ELF-1 (cell line): ENCODE measurements at regions not wholly inside any gene's neighbourhood (a gene's known extent, or its start where the extent isn't known, plus 50 kb on each side); places are given as distances from the start of the nearest gene placed in this dataset.
"Not testable (repeated sequence)": the region's sequence is repeated elsewhere in the genome, so short reads cannot be mapped to it uniquely, and the experiment has no call there.

Experiments
- DNase-seq: peaks from one replicate; pipeline ENCODE4 v3.0.0-alpha.2; 2016; ENCODE audit warnings: low read depth, low spot score

DNA sequence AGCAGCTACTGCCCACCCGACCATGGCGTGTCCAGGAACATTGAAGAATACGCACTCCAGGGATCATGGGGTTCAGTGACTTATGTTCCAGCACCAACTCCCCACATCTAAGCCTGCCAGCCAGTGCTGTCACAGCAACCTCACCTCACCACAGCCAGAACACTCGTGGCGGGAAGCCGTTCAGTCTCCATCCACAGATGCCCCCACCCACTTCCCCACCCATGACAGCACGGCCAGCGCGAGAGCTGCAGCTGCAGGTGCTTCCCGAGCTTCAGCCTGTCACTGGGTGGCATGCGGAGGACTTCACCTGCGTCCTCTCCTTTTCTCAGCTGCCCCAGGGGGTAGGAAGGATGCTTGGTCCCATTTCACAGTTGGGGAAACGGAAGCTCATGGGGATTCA is 50.3 kb downstream of the RBFOX3 start:
- DNase-seq: no peak

DNA sequence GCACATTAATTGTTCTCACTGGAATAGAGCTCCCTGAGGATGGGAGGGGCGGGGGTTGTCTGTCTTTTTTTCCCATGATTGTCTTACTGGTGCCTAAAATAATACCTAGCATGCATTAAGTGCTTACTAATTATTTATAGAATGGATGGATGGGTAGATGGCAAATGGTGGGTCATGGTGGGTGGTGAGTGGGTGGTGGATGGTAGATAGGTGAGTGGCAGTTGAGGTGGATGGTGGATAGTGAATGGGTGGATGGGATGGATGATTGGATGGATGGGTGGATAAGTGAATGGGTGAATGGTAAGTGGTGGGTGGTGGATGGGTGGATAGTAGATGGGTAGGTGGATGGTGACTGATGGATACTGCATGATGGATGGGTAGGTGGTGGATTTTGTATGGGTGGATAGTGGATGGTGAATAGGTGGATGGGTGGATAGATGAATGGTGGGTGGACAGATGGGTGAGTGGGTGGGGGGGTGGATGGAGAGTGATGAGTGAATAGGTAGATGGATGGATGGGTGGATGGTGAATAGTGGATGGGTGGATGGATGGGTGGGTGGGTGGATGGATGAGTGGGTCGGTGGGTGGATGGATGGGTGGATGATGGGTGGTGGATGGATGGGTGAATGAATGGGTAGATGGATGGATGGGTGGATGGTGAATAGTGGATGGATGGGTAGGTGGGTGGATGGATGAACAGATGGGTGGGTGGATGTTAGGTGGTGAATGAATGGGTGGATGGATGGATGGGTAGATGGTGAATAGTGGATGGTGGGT is 51.6 kb downstream of the RBFOX3 start:
- DNase-seq: no peak

DNA sequence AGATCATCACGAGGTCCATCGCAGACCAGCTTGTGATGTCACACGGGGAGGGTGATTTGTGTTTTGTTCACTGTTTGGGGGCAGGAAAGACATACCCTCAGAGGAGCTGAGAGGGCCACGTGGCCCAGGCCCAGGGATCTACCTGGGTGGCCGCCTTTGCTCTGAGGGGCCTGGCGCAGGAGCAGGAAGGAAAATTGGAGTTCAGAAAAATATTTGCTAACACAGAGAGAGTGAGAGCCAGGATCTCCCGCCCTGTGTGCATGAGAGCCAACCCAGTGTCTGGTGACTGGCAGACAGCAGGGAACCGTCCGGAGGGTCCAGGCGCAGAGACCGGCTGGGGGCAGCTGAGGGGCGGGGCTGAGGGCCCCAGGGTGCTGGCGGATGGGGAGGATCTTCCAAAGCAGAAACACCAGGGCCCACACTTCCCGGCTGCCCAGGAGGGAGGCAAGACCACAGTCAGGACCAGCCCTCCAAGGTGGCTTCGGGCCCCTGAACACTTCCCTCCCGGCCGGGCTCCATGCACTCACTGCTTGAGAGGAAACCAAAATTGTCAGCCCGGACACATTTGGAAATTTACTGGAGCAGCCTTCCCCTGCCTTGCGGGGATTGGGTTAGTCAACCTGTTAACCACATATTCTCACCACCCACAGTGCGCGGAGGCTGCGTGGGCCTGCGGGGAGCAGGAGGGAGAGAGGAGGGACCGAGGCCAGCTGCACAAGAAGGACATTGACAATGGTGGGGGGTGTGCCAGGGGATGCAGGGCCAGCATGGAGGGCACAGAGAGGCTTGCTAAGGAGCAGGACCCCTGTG is 52.6 kb downstream of the RBFOX3 start:
- no peak for DNase-seq

DNA sequence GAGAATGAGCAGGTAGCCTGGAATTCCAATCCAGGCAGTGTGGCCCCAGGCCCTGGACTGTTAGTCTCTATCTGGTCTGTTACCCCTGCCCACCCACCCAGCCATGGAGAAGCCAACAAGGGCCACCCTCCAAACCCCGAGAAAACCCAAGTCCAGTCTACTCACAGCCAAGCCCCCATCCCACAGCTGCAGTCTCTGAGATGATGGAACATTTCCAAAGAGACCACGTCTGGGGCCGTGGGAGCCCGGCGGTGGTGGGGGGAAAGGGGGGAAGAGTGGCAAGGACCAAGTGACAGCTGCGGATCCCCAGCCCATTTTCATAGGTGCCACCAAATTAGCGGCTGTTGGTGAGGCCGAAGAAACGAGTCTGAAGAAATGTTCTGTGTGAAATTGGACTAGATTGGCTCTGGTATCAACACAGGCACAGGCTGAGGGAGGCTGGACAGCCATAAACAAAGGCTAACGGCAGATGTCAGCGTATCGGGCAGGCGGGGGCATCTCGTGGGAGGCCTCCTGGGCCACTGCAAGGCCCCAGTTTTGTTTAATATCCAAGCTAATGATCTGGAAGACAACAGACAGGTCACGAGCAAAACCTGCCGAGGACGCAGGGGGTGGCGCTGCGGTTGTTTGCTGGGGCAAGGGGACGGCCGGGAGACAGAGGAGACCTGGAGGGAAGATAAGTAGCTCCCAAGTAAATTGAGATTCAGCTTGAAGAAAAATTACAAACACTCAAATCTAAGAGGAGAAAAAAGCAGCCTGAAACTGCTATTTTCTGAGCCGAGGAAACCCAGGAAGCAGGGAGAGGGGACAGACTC is 53.4 kb downstream of the RBFOX3 start:
- DNase-seq: no peak

GRCh38 chr17:79556271-79556670 is 54.6 kb downstream of the RBFOX3 start:
- no peak for DNase-seq

- no peak for DNase-seq
Measured at GRCh38 chr17:79555543-79555942, 55.3 kb downstream of the RBFOX3 start.

DNA sequence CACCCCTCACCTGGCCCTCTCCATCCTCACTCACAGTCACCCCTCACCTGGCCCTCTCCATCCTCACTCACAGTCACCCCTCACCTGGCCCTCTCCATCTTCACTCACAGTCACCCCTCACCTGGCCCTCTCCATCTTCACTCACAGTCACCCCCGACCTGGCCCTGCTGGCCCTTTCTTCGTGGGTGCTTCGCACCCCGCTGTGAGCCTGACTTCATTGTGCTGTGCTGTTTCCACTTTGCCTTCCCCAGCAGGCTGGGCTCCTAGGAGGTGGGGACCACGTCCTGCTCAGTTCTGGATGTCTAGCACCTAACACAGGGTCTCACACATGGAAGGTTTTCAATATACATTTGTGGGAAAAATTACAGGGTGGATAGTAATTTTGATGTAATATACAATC is 56.5 kb downstream of the RBFOX3 start:
- not testable (repeated sequence) for DNase-seq

- no peak for DNase-seq
Measured at GRCh38 chr17:79552824-79553223, 58.0 kb downstream of the RBFOX3 start.

DNA sequence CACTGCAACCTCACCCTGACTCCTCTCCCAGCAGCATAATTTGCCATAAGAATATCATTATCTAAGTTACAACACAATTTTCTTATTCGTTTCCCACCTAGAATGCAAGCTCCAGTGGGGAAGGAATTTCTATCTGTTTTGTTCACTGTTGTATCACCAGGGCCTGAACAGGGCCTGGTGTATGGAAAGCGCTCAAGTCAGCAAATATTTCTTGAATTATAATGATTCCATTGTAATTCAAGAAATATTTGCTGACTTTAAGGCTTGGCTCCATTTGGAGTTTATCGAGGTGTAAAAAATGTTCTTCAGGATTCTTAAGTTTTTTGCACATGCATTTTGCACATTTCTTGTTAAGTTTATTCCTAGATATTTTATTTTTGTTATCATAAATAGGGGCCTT is 58.4 kb downstream of the RBFOX3 start:
- DNase-seq: no peak

DNA sequence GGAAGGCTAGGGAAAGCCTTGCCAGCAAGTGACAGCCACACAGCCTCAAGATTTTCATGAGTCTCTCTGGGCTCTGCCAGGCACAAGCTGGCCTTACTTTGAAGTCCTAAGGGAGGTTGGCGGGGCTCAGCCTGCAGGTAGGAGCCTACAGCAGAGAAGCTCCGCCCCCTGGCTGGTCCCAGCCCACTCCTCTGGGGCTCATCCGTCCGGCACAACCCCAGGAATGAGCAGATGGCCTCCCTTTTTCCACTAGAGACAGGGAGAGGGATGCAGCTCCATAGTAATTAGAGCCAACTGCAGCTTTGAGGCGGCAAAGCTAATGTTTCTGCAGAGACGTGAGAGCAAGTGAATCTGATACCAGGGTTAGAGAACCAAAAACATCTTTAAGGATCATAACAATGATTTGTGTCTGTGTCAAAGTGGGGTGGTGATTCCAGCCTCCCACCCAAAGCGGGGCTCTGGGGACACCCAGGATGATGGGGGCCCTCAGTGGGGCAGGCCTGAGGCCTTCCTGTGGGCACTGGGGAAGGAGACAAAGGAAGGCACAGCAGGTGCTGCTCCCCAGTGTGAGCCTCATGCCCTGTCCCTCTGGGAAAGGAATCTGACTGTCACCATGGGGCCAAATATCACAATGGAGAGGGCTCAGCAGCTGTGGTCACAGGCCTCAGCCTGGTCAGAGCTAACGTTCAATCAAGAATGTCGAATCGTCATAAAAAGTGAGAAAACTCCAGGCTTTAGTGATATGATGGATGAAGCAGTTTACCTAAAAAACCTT is 61.5 kb downstream of the RBFOX3 start:
- DNase-seq: no peak

GRCh38 chr17:79548116-79548515 is 62.7 kb downstream of the RBFOX3 start:
- DNase-seq: no peak

GRCh38 chr17:79547586-79547985 is 63.3 kb downstream of the RBFOX3 start:
- DNase-seq: no peak

GRCh38 chr17:79547171-79547570 is 63.7 kb downstream of the RBFOX3 start:
- DNase-seq: not testable (repeated sequence)

DNA sequence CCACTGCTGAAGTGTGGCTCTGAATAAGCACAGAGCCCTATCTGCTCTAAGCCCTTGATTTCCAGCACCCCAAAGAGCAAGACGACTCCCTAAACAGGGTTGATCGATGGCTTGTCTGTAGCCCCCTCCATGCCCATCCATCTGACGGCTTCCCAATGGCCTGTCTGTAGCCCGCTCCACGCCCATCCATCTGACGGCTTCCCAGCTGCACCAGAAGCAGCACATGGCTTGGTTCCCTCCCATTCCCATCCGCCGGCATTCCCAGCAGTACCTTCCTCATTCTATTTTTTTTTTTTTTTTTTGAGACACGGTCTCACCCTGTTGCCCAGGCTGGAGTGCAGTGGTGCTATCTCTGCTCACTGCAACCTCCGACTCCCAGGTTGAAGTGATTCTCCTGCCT is 64.5 kb downstream of the RBFOX3 start:
- no peak for DNase-seq

- no peak for DNase-seq
Measured at GRCh38 chr17:79545251-79546005, 65.4 kb downstream of the RBFOX3 start.

DNA sequence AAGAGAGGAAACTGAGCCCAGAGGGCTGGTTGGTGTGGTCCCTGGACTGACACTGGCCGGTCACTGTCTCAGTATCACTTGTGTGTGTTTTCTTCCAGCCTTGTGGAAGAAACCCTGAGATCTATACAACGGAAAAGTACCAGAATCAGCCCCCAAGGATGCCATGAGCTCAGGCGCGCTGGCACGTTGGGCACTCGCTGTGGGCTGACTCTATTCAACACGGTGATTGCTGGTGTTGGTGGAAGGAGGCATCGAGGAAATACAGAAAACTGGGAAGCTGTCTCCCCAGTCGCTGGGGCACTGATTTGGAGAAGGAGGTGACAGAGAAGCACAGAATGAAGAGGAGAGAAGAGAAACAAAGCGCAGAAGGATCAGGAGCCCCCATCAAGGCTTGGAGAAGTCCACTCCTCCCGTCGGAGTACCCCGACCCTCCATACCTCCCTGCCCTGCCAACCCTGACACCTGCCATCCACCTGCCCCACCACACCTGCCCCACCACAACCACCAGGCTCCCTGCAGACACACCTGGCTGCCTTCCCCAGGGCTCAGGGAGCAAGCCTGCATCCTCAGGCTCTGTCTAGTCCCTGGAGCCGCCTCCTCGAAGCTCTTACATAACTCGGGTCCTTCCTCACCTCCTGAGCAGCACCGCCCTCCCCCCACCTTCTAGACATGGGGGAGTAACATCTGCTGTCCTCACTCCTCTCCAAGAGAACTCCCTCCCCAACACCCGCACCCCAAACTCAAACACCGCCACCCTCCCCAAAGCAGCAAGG is 66.5 kb downstream of the RBFOX3 start:
- no peak for DNase-seq

DNA sequence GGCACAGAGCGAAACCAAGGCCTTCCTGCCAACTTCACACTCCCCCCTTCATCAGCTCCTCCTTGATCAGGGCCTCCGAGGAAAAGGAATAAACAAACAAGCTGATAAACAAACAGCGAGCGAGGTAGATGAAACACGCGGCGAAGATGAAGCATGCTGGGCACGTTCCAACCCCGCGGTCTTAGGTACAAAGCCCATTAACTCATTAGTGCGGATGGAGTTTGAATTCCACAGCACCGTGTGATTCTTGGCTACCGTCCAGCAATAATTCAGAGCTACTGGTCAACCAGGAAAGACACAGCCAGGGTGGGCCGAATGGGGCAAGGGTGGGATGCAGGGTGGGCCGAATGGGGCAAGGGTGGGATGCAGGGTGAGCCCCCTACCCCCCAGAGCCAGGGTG is 67.3 kb downstream of the RBFOX3 start:
- DNase-seq: no peak

GRCh38 chr17:79542718-79543117 is 68.1 kb downstream of the RBFOX3 start:
- DNase-seq: no peak

DNA sequence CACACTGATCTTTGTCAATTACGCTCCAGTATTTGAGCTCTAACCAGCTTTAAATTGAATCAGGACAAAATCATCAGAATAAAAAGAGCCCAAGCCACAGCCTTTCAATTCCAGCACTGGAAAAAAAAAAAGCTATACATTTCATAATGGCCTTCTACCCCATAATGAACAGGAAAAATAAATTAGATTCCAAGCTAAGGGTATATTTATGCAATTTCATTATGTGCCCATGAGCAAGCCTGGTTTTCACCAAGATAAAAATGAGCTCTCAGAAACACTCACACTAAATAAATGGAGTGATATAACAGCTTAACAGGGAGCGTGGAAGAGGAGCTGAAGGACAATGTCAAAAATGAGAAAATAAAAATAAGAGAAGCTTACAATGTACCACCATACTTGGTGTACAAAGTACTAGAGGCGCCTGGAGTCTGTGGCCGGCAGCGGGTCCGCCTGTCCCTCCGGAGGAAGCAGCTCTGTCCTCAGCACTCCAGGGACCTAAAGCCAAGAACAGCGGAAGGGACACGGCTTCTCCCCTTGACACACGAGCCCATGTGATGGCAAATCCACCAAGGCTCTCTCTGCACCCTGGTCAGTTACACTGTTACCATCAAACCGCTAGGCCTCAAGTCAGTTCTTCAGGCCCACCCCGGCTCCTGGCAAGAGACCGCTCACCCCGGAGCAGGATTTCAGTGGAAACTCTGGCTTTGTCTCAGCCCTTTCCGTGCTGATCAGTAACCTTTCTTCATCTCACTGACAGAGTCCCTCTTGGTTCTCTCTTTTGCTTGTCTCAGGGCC is 69.6 kb downstream of the RBFOX3 start:
- no peak for DNase-seq
